GM18861 (cell line): ENCODE measurements at regions not wholly inside any gene's neighbourhood (a gene's known extent, or its start where the extent isn't known, plus 50 kb on each side); places are given as distances from the start of the nearest gene placed in this dataset.

Experiments
- ATAC-seq: cut with Tn5 transposase; IDR thresholded peaks from one replicate; pipeline ENCODE4 v1.9.1; 2021; ENCODE audit not compliant: unreplicated experiment

GRCh38 chr2:81235601-81236000 is 931.0 kb upstream of the LRRTM1 start:
- ATAC-seq: no peak

GRCh38 chr2:81234711-81235110 is 930.2 kb upstream of the LRRTM1 start:
- no peak for ATAC-seq

DNA sequence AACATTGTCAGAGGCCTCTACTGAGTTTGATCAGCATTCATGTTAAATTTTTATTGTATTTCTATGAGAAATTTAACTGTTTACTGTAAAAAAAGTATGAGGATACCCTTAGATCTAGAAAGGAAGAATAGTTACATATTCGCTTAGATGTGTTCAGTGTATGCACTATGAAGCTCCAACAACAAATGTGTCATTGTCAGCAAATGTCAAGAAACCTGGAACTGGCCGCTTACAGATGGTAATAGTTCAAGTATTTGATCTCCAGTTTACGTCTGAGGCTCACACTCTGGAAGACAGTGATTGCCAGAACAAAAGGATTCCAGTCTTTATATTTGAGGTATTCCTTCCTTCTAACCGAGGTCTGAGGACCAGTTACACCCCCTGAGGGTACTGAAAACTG is 921.2 kb upstream of the LRRTM1 start:
- no peak for ATAC-seq

DNA sequence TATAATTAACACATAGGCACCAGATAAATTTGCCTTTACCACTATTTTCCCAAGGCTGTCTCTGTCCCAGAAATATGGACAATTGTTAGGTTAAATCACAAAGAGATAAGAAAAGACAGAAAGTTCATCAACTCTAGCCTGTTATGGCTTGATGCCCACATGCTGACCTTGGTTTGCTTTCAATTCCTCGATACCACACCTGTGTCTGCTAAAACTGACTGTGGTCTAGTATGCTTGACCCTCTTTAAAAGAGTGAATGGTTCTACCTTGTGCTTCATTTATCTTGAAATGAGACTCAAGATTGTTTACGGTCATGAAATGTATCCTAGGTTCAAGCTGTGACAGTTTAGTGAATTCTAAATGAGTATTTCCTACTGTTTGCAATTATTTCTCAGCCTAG is 909.0 kb upstream of the LRRTM1 start:
- no peak for ATAC-seq

GRCh38 chr2:81206216-81206615 is 901.7 kb upstream of the LRRTM1 start:
- no peak for ATAC-seq

- ATAC-seq: no peak
These were observed 892.5 kb upstream of the LRRTM1 start for GRCh38 chr2:81196933-81197628.

- ATAC-seq: no peak
These were observed 891.9 kb upstream of the LRRTM1 start for GRCh38 chr2:81196383-81196851.

GRCh38 chr2:81195774-81196382 is 891.3 kb upstream of the LRRTM1 start:
- ATAC-seq: no peak

GRCh38 chr2:81195017-81195773 is 890.6 kb upstream of the LRRTM1 start:
- no peak for ATAC-seq

GRCh38 chr2:81194581-81194980 is 890.0 kb upstream of the LRRTM1 start:
- no peak for ATAC-seq

GRCh38 chr2:81194176-81194575 is 889.6 kb upstream of the LRRTM1 start:
- ATAC-seq: no peak

- ATAC-seq: no peak
These were observed 877.3 kb upstream of the LRRTM1 start for GRCh38 chr2:81181845-81182244.

- ATAC-seq: no peak
These were observed 866.9 kb upstream of the LRRTM1 start for GRCh38 chr2:81171447-81171846.

GRCh38 chr2:81163583-81163982 is 859.0 kb upstream of the LRRTM1 start:
- ATAC-seq: no peak

- no peak for ATAC-seq
These were observed 854.0 kb upstream of the LRRTM1 start for GRCh38 chr2:81158505-81158904.

DNA sequence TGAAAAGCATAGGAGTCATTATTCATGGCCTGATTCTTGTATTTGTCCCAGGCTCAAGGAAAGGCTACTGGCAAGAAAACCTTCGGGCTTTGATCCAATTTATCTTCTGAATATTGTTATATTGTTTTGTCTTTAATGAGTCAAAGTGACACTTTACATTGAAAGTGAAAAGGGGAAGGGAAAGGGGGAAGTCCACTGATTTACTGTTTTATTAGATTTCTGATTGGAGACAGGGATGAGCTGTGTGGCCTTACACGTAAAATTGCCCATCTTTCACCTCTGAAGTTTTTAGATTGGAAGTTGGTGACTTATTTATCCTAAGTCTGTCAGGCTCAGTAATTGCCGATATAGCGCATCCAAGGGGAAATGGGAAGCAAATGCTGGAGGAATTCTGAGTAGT is 843.8 kb upstream of the LRRTM1 start:
- ATAC-seq: no peak

GRCh38 chr2:81136296-81136695 is 831.7 kb upstream of the LRRTM1 start:
- ATAC-seq: no peak

- no peak for ATAC-seq
These were observed 792.8 kb upstream of the LRRTM1 start for GRCh38 chr2:81097361-81097760.

DNA sequence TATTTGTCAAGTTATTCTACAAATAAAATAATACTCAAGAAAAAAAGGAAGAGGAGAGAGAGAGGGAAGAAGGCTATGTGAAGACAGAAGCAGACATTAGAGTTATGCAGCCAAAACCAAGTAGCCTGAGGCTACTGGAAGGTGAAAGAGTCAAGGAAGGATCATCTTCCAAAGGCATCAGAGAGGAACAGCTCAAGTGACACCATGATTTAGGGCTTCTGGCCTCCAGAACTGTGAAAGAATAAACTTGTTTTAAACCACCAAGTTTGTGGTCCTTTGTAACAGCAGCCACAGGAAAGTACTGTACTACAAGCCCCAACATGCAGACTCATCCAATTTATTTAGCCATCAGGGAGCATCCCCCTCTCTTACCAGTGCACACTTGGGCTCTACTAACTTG is 788.5 kb upstream of the LRRTM1 start:
- no peak for ATAC-seq

DNA sequence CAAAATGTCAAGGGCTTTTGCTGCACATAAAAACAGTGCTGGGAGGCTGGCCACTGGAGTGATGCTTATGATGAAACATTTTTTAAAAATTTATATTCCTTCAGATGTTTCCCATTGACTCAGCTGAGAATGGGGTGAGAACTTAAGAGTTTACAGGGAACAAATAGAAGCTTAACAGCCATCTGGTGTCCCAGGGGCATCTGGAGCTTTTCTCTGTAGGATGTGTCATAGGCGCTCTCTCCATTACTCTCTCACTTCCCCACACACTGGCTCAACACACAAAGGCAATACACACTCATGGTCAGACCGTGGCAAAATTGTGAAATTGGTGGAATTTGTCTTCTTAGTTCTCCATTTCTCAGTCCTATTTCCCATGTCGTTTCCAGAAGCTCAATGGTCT is 783.1 kb upstream of the LRRTM1 start:
- no peak for ATAC-seq

DNA sequence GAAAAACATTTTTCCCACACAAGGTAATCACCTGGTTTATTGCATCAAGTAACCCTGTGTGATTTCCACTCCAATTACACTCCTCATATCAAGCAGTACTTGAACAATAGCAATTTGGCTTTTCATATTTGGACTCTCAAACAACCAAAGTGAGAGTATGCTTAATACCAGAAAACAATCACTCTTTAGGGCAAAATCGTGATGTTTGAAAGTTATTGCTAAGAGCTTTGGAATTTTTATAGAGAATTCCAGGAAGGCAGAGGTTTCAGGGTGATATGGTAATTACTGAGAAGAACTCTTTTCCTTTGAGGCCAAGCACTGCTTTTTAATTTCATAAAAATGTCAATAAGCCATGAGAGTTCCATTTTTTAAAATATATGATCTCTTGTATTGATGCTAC is 779.5 kb upstream of the LRRTM1 start:
- ATAC-seq: no peak

DNA sequence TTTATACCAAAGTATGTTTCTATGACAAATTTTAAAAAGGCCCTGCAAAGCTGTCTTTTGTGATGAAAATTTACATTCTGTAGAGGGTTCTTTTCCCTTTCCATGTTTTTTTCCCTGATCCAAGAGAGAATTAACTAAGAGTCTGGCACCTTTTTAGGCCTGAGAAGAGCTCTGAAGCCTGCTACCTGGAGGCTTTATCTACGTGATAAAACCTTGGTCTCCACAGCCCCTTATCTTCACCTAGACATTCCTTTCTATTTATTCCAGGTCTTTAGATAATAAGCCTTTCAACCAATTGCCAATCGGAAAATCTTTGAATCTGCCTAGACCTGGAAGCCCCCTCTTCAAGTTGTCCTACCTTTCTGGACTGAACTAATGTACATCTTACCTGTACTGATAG is 774.1 kb upstream of the LRRTM1 start:
- ATAC-seq: no peak
